HG02588 (cell line): ENCODE measurements at regions not wholly inside any gene's neighbourhood (a gene's known extent, or its start where the extent isn't known, plus 50 kb on each side); places are given as distances from the start of the nearest gene placed in this dataset.

ENCODE experiments used
- ATAC-seq: cut with Tn5 transposase; IDR thresholded peaks from one replicate; pipeline ENCODE4 v1.9.1; 2021; ENCODE audit warnings: mild to moderate bottlenecking, moderate library complexity; ENCODE audit not compliant: unreplicated experiment

DNA sequence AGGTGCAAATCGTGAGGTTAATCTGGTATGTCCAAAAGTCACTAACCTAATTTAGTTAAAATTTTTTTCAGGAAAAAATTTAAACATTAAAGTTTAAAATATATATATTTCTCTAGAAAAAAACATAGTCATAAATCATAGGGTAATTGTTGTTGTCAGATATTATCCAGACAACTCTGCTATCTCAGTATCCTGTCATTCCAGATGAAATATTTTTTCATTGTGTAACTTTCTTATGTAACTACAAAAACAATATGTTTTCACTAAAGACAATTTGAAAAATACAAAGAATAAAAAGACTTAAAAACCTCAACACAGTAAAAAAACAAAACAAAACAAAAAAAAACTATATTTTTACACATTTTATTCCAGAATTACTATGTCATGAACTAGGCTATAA, 57.6 kb downstream of the TENT5A start:
- no peak for ATAC-seq

DNA sequence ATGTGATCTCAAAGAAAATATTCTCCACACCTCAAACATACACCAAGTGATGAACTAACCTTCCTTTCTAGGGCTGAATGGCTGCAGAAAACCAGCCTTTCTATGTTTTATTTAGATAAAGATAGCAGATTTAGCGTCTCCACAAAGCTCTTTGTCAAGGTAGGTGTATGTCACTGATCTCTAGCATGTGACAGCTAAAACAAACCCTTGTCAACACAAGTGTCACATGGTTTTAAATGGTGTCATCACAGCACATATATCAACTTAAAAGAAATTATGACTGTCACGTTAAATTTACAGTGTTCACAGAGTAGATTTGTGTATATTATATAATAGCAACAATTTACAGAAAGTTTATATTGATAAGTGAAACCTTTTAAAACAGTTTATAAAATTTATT, 58.3 kb downstream of the TENT5A start:
- no peak for ATAC-seq

DNA sequence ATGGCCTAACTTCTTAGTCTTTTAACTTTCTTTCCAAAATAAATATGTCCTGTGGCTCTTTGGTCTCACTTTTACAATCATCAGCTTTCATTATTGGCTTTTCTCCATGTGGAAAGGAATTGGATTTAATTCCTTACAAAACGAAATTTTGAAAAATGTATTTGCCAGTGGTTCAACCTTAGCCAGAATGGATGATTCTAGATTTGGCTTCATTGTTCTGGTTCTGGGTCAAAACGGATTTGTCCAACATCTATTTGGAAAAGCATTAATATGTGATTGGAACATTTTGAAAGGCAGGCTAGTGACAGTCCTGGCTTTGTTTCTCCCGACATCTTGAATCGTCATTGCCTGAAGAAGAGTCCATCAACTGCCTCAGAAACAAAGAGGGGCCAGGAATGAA, 59.2 kb downstream of the TENT5A start:
- no peak for ATAC-seq

DNA sequence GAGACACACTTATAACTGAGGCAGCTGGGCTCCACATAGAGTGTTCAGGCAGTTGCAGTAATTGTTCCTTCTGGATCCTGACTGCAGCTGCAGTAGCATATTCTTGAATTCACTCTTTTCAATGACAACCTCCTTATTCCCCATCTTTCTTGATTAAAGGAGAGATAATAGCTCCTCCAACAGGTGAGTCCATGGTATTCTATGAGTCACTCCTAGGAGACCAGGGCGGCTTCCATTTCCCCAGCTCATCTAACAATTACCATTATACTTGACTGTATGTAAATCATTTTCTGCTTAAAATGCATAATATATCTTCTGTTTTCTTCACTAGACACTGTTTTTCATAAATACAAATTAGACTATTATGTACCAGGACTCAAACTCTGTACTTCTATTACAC, 62.4 kb downstream of the TENT5A start:
- no peak for ATAC-seq

DNA sequence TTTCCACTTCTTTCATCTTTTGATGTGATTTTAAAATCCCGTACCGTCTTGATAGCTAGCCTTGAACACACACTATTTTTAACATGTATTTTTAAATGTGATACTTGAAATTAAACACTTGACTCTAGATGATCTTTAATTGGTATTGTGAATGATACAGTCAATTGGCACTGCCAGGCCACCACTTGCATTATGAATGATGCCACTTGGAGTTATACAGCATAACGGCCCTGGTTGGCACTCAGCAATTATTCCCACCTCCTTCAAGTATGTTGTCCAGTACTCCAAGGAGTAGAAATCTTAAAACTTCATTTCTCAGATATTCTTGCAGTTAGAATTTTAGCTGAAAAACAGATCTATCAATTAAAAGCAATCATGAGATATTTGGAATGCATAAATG, 62.9 kb downstream of the TENT5A start:
- no peak for ATAC-seq

DNA sequence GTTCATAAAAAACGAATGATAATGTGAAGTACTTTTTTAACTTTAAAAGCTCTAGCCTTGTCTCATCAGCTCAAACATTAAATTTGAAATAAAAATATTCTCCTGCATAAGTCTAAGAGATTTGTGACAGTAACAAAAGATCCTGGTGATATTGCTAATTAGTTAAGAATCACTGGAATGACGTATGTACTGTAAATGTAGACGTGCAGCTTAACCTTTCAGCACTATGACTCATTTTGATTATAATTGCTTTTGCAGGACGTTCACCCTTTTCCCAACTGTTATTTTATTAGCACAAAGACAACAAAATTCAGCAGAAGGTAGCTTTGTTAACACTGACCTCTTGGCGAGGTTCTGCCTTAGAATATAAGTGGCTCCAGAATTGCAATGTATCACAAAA, 68.6 kb downstream of the TENT5A start:
- ATAC-seq = no peak

DNA sequence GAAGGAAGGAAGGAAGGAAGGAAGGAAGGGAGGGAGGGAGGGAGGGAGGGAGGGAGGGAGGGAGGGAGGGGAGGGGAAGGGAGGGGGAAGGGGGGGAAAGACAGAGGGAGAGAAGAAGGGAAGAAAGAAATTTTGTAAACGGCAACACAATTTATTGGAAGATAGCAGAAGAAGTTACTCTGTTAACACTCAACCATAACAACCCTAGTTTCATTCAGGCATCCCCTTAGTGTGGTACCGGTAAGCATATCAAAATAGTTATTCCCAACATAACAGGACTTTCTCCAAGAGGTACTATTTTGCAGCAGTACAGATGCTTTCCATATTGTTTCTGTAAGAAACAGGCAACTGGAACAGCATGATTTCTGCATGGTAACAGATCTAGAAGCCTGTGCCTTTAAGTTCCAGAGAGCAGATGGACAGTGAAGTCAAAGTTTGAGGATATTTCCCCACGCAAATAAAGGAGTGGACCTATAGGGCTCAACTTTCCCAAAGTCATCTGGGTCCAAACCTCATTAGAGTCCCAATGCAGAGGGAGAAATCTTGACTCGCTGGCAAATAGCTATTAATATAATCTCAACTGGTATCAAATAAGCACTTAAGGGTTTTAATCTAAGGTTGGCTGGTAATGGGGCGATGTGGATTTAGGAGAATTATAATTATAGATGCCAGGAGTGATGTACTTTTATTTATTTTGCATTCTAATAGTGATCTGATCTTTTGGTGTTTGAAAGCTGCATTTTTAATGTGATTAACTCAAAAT, 69.4 kb downstream of the TENT5A start:
- ATAC-seq = no peak

DNA sequence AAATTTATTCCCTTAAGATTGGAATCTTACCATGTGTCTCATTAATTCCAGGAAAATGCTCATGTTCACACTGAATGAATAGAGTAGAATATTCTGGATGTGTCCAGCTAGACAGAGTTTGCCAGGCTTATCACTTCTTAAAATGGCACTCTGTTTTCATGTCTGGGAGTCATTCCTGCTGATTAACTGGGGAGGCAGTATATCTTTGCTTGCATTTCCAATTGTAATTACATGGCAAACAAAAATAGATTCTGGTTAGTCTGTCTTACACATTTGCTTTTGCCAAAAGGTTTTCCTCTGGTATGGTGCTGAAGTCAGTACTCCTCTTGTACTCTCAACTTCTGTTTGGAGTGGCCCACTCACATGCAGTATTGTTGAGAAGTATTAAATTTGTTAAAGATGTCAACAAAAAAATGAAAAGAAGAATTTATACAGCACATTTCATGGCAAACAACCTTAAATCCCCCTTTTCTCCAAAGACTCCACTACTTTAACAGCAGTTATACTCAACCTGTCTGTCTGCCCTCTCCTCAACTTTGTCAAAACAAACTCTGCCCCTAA, 70.2 kb downstream of the TENT5A start:
- no peak for ATAC-seq

DNA sequence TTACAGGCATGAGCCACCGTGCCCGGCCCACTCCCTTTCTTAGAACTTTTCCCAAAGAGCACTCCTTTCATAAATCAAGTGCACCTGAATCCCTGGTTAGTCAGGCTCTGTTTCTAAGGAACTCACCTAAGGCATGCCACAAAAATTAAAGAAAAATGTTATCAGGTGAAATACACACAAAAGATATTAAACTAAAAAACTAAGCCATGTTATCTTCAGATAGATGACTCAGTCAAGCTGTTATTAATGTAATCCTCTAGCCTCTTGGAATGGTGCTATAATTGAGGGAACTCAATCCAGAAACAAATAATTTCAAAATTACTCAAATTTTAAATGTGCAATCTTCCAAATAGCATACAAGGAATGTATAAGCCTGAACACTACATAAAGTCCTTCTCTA, 83.0 kb downstream of the TENT5A start:
- ATAC-seq = no peak

DNA sequence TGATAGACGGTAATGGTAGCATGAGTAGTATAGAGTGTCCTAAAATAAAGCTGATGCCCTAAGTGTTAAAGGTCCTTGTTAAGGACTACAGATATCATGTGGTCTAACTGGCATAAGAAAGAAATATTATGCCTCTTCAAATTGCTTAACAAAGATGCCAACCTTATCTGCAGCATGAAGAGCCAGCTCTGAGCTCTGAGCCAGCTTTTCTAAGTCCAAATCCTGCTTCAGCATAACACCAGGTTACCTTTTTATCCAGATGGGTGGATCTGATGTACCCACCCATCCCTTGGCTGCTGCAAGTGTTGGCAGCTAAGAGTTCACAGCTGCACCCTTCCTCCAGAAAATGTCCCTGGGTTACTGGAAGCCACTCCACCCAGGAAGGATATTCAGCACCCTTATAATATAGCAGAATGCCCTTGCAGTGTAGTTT, 83.8 kb downstream of the TENT5A start:
- no peak for ATAC-seq

DNA sequence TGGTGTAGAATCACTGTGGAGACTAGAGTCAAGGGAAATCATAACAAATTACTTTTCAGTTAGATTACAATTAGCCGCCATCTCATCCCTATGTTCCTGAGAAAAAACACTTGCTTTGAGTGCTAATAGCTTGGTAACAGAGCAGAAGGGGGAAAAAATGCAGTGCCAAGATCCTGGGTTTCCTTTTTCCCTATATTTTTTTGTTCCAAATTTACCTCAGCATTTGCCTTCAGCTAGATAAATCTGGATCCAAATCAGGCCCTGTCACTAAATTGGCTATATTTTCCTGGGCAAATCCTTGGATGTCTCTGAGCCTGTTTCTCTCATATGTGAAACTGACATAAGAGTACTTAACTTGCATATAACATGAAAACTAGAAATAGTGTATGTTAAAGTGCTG, 86.0 kb downstream of the TENT5A start:
- no peak for ATAC-seq

DNA sequence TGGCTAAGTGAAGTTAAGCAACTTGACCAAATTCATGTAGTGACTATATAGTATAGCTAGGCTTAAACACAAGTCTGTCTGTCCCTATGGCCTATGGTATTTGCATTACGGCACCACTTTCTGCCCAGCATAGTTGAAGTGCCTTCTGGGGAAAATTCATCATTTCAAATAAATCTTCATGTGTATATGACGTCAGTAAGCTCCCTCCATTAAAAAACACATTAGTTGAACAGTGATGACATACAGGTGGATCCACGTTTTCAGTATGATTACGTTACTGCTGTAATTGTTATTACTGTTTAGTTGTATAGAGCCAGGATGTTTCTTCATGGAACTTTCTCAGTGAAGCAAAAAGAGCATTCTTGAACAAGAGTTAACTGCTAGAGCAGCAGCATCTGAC, 96.2 kb downstream of the TENT5A start:
- ATAC-seq = no peak

DNA sequence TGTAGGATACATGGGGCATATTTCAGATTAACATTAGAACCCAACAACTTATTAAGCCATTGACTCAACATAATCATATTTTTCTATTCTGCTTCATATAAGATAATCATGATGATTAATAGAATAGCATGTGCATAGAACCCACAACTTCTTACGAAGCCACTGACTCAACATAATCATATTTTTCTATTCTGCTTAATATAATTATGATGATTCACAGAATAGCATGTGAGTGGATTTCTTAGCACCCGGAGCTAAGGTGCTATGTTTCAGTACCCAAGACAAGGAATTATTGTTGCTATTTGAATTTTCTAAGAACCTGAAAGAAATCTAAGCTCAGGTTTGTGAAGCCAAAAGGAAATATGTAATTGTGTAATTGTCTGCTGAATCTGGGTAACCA, 96.8 kb downstream of the TENT5A start:
- ATAC-seq = no peak

DNA sequence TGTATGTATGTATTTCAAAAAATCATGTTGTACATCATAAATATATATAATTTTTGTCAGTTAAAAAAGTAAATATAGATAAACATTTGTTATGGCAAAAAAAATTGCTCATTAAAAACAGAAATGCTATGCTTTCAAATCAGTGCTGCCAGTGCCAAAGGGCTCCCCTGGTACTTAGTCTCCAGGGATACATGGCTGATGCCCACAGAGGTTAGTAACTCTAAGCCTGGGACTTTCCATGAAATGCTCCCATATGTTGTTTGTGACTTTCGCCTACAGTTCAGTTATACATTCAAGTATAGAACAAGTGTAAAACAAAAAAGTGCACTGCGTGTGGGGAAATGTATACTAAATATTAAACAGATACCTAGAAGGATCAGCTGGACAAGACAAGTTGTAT, 104.0 kb downstream of the TENT5A start:
- ATAC-seq = no peak

DNA sequence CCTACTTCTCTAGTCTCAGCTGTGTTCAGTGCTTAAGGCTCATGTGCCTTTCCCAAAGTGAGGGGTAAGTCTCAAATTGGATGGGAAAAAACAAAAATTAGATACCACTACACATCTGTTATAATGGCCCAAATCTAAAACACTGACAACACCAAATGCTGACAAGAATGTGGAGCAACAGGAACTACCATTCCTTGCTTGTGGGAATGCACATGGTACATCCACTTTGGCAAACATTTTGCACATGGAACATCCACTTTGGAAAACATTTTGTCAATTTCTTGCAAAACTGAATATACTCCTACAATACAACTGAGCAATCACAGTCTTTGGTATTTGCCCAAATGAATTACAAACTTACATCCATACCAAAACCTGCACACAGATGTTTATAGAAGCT, 109.3 kb downstream of the TENT5A start:
- ATAC-seq = no peak

DNA sequence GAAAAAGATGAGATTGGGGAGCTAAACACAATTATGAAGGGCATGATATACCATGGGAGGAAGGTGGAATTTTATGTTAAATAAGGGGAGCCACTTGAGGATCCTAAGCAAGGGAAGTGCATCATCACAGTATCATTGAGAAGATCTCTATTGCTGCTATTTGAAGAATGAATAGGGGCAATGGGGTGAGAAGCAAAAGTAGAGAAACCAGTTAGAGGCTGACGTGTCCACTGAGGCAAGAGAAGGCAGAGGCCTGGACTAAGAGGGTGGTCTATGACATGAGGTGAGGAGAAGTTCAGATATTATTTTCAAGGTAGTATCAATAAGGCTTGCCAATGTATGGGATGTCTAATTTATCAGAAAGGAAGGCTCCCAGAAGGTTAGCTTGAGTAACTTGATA, 111.6 kb downstream of the TENT5A start:
- no peak for ATAC-seq

DNA sequence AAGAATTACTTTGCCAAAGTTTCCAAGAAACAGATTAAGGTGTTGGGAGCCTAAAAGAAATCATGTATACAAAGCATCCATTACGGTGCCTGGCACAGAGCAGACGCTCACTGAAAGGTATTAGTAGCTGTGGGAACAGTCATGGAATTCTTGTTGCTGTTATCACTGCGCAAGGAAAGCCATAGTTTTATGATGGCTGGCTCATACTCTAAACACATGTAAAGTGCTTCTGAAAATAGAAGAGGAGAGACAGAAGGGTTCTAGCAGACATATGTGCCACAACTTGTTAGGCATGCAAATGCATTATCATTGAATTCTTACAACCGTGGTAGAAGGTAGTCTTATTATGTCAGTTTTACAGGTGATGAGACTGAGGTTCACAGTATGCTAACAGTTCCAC, 112.4 kb downstream of the TENT5A start:
- no peak for ATAC-seq

DNA sequence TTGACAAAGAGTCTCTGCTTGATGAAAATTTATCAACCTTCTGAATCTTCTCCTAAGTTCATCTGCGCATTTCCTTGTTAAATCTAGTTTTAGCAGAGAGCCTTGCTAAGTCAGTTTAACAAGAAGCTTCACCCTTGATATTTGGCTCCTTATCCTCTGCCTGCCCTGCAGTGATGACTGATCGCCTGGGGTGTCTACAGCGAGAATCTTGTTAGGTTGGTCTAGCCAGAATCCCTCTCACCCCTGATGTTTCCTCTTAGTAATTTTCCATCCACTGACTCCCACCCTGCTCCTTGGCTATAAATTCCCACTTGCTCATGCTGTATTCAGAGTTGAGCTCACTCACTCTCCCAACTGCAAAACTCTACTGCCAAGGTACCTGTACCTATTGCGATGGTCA, 114.1 kb downstream of the TENT5A start:
- no peak for ATAC-seq

DNA sequence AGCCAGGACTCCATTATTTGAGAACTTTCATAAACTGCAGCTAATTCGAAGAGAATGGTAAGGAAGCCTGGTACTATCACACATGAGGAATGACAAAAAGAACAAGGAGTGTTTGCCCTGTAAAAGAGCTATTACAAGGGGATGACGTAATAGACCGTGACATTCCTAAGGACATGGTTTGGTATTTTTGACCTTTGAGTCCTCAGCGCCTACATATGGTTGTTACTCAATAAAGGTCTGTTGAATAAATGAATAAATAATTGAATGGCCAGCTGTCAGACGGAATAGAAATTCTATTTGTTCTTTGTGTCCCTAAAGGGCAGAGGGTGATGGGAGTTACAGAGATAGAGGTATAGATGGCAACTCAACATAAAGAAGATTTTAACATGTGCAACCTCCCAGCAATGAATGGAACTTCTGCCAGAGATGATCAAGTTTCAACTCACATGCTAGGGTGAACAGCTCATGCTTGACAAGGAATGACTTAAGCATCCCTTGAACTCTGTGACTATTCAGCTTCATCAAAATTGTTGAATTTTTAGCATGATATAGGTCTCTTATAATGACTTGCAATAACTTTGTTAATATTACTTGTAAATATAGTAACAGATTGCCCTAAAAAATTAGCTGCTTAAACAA, 115.4 kb downstream of the TENT5A start:
- ATAC-seq = no peak

DNA sequence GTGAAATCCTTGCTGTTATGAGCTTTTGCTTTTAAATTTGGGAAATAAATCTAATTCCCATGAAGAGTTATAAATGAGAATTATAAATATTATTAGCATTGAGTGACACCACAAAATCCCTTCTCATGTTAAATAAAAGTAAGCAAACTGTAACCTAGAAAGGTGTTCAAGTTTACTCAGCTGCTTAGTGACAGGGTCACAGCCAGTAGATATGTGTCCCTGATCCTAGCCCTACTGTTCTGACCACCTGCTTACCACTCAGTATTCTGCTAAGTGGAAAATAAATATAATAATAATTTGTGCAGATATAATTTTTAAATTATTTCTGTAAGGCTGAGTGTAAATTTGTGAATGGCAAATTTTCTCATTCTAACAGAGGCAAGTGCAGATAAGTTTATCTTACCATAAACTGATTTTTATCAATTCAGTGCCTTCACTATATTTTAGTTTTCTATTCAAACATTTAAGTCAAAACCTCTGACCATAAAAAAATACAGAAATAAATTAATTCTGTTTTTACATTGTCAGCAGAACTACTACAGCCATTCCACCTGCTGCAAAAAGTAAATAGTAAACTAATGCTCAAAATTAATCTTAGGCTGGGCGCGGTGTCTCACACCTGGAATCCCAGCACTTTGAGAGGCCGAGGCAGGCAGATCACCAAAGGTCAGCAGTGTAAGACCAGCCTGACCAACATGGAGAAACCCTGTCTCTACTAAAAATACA, 118.2 kb downstream of the TENT5A start:
- ATAC-seq = no peak

DNA sequence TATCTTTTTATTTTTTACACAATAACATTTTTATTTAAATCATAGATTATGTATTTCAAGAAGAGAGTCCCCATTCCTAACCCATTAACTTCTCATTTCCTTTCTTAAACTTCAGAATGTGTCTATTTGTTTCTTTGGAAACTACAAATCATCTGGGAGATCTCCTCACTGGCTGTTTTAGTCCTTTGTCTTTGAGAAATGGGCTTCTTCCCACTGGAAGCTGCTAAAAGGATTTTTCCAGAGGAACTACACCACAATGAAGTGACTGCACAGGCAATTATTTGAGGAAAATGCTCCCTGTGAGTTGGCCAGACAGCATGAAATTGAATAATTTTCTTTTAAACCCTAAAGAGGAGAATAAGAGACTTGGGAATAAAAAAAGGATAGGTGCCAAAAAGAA, 119.1 kb downstream of the TENT5A start:
- no peak for ATAC-seq

DNA sequence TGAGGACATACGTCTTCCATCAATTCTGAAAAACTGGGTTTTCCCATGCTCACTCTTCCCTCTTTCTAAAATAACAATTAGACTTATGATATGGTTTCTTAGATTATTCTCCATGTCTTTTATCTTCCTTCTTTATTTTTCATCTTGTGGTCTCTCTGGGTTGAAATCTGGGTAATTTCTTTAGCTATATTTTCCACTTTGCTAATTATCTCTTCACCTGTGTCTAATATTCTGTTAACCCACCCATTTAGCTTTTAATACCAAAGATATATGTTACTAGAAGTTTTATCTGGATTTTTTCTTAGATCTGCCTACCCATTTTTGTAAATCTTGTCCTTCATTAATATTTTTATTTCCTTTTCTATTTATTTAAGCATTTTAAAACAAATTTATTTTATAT, 121.8 kb downstream of the TENT5A start:
- no peak for ATAC-seq
